Ovary (tissue), 7 donors: ENCODE measurements at regions not wholly inside any gene's neighbourhood (a gene's known extent, or its start where the extent isn't known, plus 50 kb on each side); places are given as distances from the start of the nearest gene placed in this dataset.

Experiments
- DNase-seq, 5 donors: peaks; one replicate each; pipeline ENCODE4 v3.0.0-alpha.2; 2019 to 2020
- H3K27ac ChIP-seq, 2 donors: fragments of 200-600 bp; one replicate each; pipeline versions ENCODE4 v1.5.1 to v1.8.0; 2019 to 2022
- H3K27me3 ChIP-seq: fragments of 200-600 bp; one replicate; pipeline ENCODE4 v1.8.0; 2022
- H3K36me3 ChIP-seq: fragments of 200-600 bp; sonication (generic); one replicate; pipeline ENCODE4 v1.5.1; 2019
- H3K4me1 ChIP-seq: one replicate; pipeline ENCODE4 v1.8.1; 2013; ENCODE audit warnings: mild to moderate bottlenecking, moderate library complexity; ENCODE audit not compliant: insufficient read depth
- H3K4me3 ChIP-seq: fragments of 200-600 bp; sonication (generic); one replicate; pipeline ENCODE4 v1.5.1; 2017
- H3K9me3 ChIP-seq, 2 donors: fragments of 200-600 bp in 1 of 2; sonication (generic) in 1 of 2; one replicate each; pipeline versions ENCODE4 v1.5.1 to v1.8.1; 2013 to 2019; ENCODE audit warnings: mild to moderate bottlenecking in 1 of 2, moderate library complexity in 1 of 2
- EP300 ChIP-seq: sonication (generic); formaldehyde crosslinking; IDR thresholded peaks from one replicate; pipeline ENCODE4 v1.6.1; 2017; ENCODE audit warnings: antibody characterized with exemption
- POLR2A ChIP-seq: fragments of 450-650 bp; IDR thresholded peaks from one replicate; pipeline ENCODE4 v1.6.1; 2017; ENCODE audit warnings: antibody characterized with exemption, mild to moderate bottlenecking, moderate library complexity
- WGBS, 3 donors: extraction: QIAGEN DNeasy Blood & Tissue Kit in 1 of 3; methylation state at CpG; one replicate each; pipeline versions ENCODE4 v1.1.5 to v1.1.7; 2013 to 2017; 5-methylcytosine and 5-hydroxymethylcytosine counted together
- intact Hi-C, 4 donors: fragments of 100-400 bp; cut with DNase I; formaldehyde crosslinking; loops; one replicate each; pipeline versions ENCODE4 v1.11.0 to v1.15.1; 2022 to 2023
- TF ChIP-seq, protein P1 (sequence below), 3 donors: fragments of 450-650 bp in 2 of 3; fragments of 200-600 bp in 1 of 3; IDR thresholded peaks; one replicate each; pipeline versions ENCODE4 v1.5.1 to v1.8.0; 2016 to 2022; ENCODE audit warnings: antibody characterized with exemption in 3 of 3, mild to moderate bottlenecking in 1 of 3
- donor health status: DM: no; HTN: no; CAD: no; lungs with moderate emphysema.
- donor health status: DM: no; HTN: no; CAD: no.
- donor health status: Bipolar disorder and iron deficiency.
- donor health status: DM: no; HTN: no; CAD: no.
- donor health status: DM: yes; HTN: yes; CAD: no.

DNA sequence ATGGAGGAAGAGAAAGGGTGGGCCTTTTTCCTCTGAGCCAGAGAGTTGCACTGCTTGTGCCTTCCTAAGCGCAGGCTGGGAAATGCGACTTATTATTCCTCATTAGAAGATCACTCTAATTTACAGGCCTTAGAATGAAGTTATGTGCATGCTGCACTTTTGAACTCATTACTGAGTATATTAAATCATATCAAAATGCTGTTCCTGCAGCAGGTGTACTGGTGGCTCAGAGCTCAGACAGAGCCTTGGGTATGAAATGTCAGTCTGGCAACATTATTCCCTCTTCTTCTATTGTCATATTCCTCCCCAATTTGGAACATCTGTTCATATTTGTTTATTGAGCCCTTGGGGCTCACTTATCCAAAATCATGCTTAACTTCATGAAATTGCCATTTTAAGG, 85.5 kb downstream of the ADCYAP1 start:
- Histone ChIP-seq H3K9me3 (no peaks in the 10 kb centered on the region), H3K4me1 (peaks cover 2% of the 10 kb centered on the region), H3K4me3 (no peak overlapping the region), H3K27me3 (no peaks in the 10 kb centered on the region), H3K36me3 (no peaks in the 10 kb centered on the region), H3K27ac (no peak overlapping the region)
- 89 to 94% (median 93%) methylated on average over 2 of the region's 2 CpGs for WGBS, 3 donors
- no peak for TF ChIP-seq POLR2A
- TF ChIP-seq EP300, result no peak
- TF ChIP-seq, protein P1, sequence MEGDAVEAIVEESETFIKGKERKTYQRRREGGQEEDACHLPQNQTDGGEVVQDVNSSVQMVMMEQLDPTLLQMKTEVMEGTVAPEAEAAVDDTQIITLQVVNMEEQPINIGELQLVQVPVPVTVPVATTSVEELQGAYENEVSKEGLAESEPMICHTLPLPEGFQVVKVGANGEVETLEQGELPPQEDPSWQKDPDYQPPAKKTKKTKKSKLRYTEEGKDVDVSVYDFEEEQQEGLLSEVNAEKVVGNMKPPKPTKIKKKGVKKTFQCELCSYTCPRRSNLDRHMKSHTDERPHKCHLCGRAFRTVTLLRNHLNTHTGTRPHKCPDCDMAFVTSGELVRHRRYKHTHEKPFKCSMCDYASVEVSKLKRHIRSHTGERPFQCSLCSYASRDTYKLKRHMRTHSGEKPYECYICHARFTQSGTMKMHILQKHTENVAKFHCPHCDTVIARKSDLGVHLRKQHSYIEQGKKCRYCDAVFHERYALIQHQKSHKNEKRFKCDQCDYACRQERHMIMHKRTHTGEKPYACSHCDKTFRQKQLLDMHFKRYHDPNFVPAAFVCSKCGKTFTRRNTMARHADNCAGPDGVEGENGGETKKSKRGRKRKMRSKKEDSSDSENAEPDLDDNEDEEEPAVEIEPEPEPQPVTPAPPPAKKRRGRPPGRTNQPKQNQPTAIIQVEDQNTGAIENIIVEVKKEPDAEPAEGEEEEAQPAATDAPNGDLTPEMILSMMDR (IDR thresholded peaks at IDR 0.05), result no peak
- no peak for DNase-seq
- intact Hi-C loops, result no loop called here

DNA sequence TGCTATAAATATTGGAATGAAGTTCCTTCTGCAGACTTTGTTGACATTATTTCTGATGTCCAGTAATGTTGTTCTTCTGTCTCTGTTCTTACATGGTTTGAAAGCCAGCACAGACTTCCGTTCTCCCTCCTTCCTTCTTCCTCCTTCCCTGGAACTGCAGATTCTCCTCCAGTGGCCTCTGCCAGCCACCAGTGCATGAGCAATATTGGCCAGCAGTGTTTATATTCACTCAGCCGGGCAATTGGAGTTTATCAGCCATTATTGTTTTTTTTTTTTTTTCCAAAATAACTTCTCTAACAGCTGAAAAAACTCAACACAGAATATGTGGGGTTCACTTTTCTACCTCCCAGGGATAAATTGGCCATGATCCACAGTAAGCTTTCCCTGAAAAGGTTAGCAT, 86.8 kb downstream of the ADCYAP1 start:
- no peak overlapping the region for H3K27ac ChIP-seq
- intact Hi-C loops, result no loop called here
- TF ChIP-seq POLR2A, result no peak
- TF ChIP-seq, protein P1 (IDR thresholded peaks at IDR 0.05), result no peak
- no peak for TF ChIP-seq EP300
- no peaks in the 10 kb centered on the region for H3K9me3 ChIP-seq
- 7 to 34% (median 11%) methylated on average over 2 of the region's 2 CpGs for WGBS, 3 donors
- H3K4me3 ChIP-seq, result no peak overlapping the region
- no peaks in the 10 kb centered on the region for H3K27me3 ChIP-seq
- DNase-seq, result no peak
- no peaks in the 10 kb centered on the region for H3K36me3 ChIP-seq
- peaks cover 2% of the 10 kb centered on the region for H3K4me1 ChIP-seq

DNA sequence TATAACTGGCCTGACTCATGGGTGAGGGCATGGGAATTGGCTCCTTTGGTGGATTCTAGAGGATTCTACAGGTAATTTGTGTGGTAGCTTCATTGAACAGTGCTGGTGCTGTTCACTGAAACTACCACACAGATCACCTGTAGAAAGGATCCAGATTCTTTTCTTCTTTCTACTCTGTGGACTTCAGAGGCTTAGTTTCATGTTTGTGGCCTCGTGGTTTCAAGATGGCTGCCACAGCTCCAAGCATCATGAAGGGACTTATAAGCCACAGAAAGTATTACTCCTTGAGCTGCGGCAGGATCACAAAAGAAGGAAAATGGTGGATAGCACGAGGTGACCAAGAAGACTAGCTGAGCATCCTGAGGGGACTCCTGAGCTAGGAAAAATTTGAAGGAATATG, 88.9 kb downstream of the ADCYAP1 start:
- TF ChIP-seq POLR2A (no peak), EP300 (no peak)
- TF ChIP-seq, protein P1 (IDR thresholded peaks at IDR 0.05), result no peak
- intact Hi-C loops, result no loop called here
- 77 to 91% (median 87%) methylated on average over 3 of the region's 3 CpGs for WGBS, 3 donors

DNA sequence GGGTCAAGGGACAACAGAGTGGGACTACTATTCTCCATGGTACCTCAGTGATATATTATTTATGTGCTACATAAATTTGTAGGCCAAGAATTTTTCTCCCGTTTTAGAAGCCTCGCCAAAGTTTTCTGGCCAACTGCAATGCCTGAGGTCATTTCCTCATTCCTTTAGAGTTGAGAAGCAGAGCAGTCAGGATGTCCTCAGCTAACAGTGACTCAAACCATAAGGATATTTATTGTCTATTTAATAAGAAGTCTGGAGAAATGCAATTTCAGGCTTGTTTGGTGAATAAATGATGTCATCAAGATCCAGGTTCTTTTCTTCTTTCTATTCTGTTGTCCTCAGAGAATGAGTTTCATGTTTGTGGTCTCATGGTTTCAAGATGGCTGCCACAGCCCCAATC, 91.0 kb downstream of the ADCYAP1 start:
- TF ChIP-seq EP300 (no peak), POLR2A (no peak)
- TF ChIP-seq, protein P1 (IDR thresholded peaks at IDR 0.05), result no peak
- intact Hi-C loops, result no loop called here
- no peak overlapping the region for H3K27ac ChIP-seq
- 51 to 66% (median 64%) methylated on average over 2 of the region's 2 CpGs for WGBS, 3 donors
- DNase-seq, result no peak
- H3K36me3 ChIP-seq, result no peaks in the 10 kb centered on the region
- peaks cover 2% of the 10 kb centered on the region for H3K4me1 ChIP-seq
- H3K4me3 ChIP-seq, result no peak overlapping the region
- no peaks in the 10 kb centered on the region for H3K27me3 ChIP-seq
- no peaks in the 10 kb centered on the region for H3K9me3 ChIP-seq

More for the DNA sequence above, 88.9 kb downstream of the ADCYAP1 start:
- Histone ChIP-seq H3K36me3 (no peaks in the 10 kb centered on the region), H3K4me1 (peaks cover 2% of the 10 kb centered on the region), H3K9me3 (no peaks in the 10 kb centered on the region), H3K4me3 (no peak overlapping the region), H3K27ac (no peak overlapping the region), H3K27me3 (no peaks in the 10 kb centered on the region)
- DNase-seq, result no peak

DNA sequence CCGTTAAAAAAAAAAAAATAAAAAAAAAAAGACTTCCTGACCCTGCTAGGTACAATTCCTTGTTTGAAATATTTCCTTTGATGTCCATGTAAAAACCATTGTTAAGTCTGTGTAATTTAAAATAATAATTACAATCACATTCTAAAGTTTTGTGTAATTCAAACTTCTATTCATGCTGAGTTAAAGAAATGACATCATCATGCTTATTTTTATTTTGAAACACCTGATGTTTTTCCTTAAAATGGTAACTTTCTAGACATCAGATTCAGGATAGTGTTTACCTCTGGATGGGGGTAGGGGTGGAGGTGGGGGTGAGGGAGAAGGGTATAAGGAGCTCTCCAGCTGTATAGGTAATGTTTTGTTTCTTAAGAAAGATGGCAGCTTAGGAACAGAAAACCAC, 92.8 kb downstream of the ADCYAP1 start:
- DNase-seq, result no peak
- H3K9me3 ChIP-seq, result no peaks in the 10 kb centered on the region
- intact Hi-C loops, result no loop called here
- no peak for TF ChIP-seq EP300
- TF ChIP-seq, protein P1 (IDR thresholded peaks at IDR 0.05), result no peak
- no peak for TF ChIP-seq POLR2A
- no peaks in the 10 kb centered on the region for H3K36me3 ChIP-seq
- no peak overlapping the region for H3K27ac ChIP-seq
- no peaks in the 10 kb centered on the region for H3K27me3 ChIP-seq
- H3K4me1 ChIP-seq, result no peaks in the 10 kb centered on the region
- no peak overlapping the region for H3K4me3 ChIP-seq
- 92 to 94% (median 93%) methylated on average over 1 of the region's 1 CpG for WGBS, 3 donors
